ENCODE measurements at regions not wholly inside any gene's neighbourhood (a gene's known extent, or its start where the extent isn't known, plus 50 kb on each side); places are given as distances from the start of the nearest gene placed in this dataset.

GRCh38 chr16:85989376-85989775 lies 90.4 kb downstream of the IRF8 start:
- Histone ChIP-seq H3K27me3 (replicated peaks; ENCODE audit: control insufficient read depth, insufficient read depth, low read length) (no peaks in the 10 kb centered on the region), H3K9me3 (no peaks in the 10 kb centered on the region), H3K4me3 (ENCODE audit: low read depth, low read length) (no peak overlapping the region), H3K4me1 (peaks cover 29% of the 10 kb centered on the region), H3K36me3 (ENCODE audit: control insufficient read depth, insufficient read depth, low read length) (no peaks in the 10 kb centered on the region)
- DNase-seq, result no peak
- CTCF ChIA-PET, result interaction anchor here (13.4 kb wide), 1 partner anchor 169 kb away, joined by 147 read pairs; no protein-coding TSS in a partner anchor
- H3K36me3 Mint-ChIP-seq (ENCODE audit: insufficient read depth, unreplicated experiment), result no peaks in the 10 kb centered on the region
- no peak overlapping the region for H3K27ac Mint-ChIP-seq (ENCODE audit: unreplicated experiment)
- no peaks in the 10 kb centered on the region for H3K27me3 Mint-ChIP-seq (ENCODE audit: insufficient read depth, unreplicated experiment)
- intact Hi-C loops (cut with micrococcal nuclease; ENCODE audit: unreplicated experiment), result no loop called here
- no peaks in the 10 kb centered on the region for H3K9me3 Mint-ChIP-seq (ENCODE audit: unreplicated experiment)
- H3K4me1 Mint-ChIP-seq (ENCODE audit: low read depth, unreplicated experiment), result peaks cover 23% of the 10 kb centered on the region
- TF ChIP-seq CTCF (IDR thresholded peaks at IDR 0.05; ENCODE audit: insufficient read depth in 1 of 2, low read depth in 1 of 2, low read length in 1 of 2, severe bottlenecking in 1 of 2, unreplicated experiment in 1 of 2), result no peak
- BruUV-seq (replicated peaks), result no TSS peak
- H3K4me3 Mint-ChIP-seq (ENCODE audit: unreplicated experiment), result no peak overlapping the region
- POLR2A ChIA-PET, result no interaction called here

GRCh38 chr16:85989863-85990643 lies 91.1 kb downstream of the IRF8 start:
- H3K4me3 Mint-ChIP-seq (ENCODE audit: unreplicated experiment), result no peak overlapping the region
- Histone ChIP-seq H3K27me3 (replicated peaks; ENCODE audit: control insufficient read depth, insufficient read depth, low read length) (no peaks in the 10 kb centered on the region), H3K4me3 (ENCODE audit: low read depth, low read length) (no peak overlapping the region), H3K9me3 (no peaks in the 10 kb centered on the region), H3K36me3 (ENCODE audit: control insufficient read depth, insufficient read depth, low read length) (no peaks in the 10 kb centered on the region), H3K4me1 (peaks cover 23% of the 10 kb centered on the region)
- intact Hi-C loops (cut with micrococcal nuclease; ENCODE audit: unreplicated experiment), result no loop called here
- POLR2A ChIA-PET, result no interaction called here
- no peaks in the 10 kb centered on the region for H3K36me3 Mint-ChIP-seq (ENCODE audit: insufficient read depth, unreplicated experiment)
- CTCF ChIA-PET, result interaction anchor here (1.6 to 13.4 kb wide), 2 partner anchors 15 to 170 kb away, joined by 3 to 147 read pairs; no protein-coding TSS in a partner anchor
- TF ChIP-seq CTCF (IDR thresholded peaks at IDR 0.05; ENCODE audit: insufficient read depth in 1 of 2, low read depth in 1 of 2, low read length in 1 of 2, severe bottlenecking in 1 of 2, unreplicated experiment in 1 of 2), result no peak
- H3K4me1 Mint-ChIP-seq (ENCODE audit: low read depth, unreplicated experiment), result peaks cover 16% of the 10 kb centered on the region
- no peak overlapping the region for H3K27ac Mint-ChIP-seq (ENCODE audit: unreplicated experiment)
- no TSS peak for BruUV-seq (replicated peaks)
- no peaks in the 10 kb centered on the region for H3K27me3 Mint-ChIP-seq (ENCODE audit: insufficient read depth, unreplicated experiment)
- H3K9me3 Mint-ChIP-seq (ENCODE audit: unreplicated experiment), result no peaks in the 10 kb centered on the region
- DNase-seq, result no peak

GRCh38 chr16:85990861-85991301 lies 91.9 kb downstream of the IRF8 start:
- H3K27me3 ChIP-seq (replicated peaks; ENCODE audit: control insufficient read depth, insufficient read depth, low read length), result no peaks in the 10 kb centered on the region
- H3K27me3 Mint-ChIP-seq (ENCODE audit: insufficient read depth, unreplicated experiment), result no peaks in the 10 kb centered on the region
- ChIA-PET CTCF (interaction anchor here (0.6 to 13.4 kb wide), 3 partner anchors 15 to 848 kb away, joined by 3 to 147 read pairs (median 4); no protein-coding TSS in a partner anchor), POLR2A (no interaction called here)
- TF ChIP-seq CTCF (IDR thresholded peaks at IDR 0.05; ENCODE audit: insufficient read depth in 1 of 2, low read depth in 1 of 2, low read length in 1 of 2, severe bottlenecking in 1 of 2, unreplicated experiment in 1 of 2), result no peak
- no TSS peak for BruUV-seq (replicated peaks)
- peaks cover 9% of the 10 kb centered on the region for H3K4me1 Mint-ChIP-seq (ENCODE audit: low read depth, unreplicated experiment)
- DNase-seq, result peak in 1 of 2 experiments; percentile 17
- H3K36me3 Mint-ChIP-seq (ENCODE audit: insufficient read depth, unreplicated experiment), result no peaks in the 10 kb centered on the region
- no peak overlapping the region for H3K27ac Mint-ChIP-seq (ENCODE audit: unreplicated experiment)
- H3K9me3 Mint-ChIP-seq (ENCODE audit: unreplicated experiment), result no peaks in the 10 kb centered on the region
- peaks cover 16% of the 10 kb centered on the region for H3K4me1 ChIP-seq
- intact Hi-C loops (cut with micrococcal nuclease; ENCODE audit: unreplicated experiment), result no loop called here
- no peak overlapping the region for H3K4me3 ChIP-seq (ENCODE audit: low read depth, low read length)
- no peaks in the 10 kb centered on the region for H3K9me3 ChIP-seq
- H3K36me3 ChIP-seq (ENCODE audit: control insufficient read depth, insufficient read depth, low read length), result no peaks in the 10 kb centered on the region
- H3K4me3 Mint-ChIP-seq (ENCODE audit: unreplicated experiment), result no peak overlapping the region
